Tibial artery (tissue), 4 donors: ENCODE measurements at regions not wholly inside any gene's neighbourhood (a gene's known extent, or its start where the extent isn't known, plus 50 kb on each side); places are given as distances from the start of the nearest gene placed in this dataset.

Experiments
- DNase-seq, 2 donors: peaks; one replicate each; pipeline ENCODE4 v3.0.0-alpha.2; 2019
- H3K27ac ChIP-seq, 2 donors: fragments of 200-600 bp; sonication (generic) in 1 of 2; 1 replicate in 1 of 2; 2 replicates in 1 of 2; pipeline ENCODE4 v1.5.1; 2018 to 2019; ENCODE audit warnings: mild to moderate bottlenecking in 1 of 2
- H3K27me3 ChIP-seq, 2 donors: fragments of 200-600 bp; sonication (generic) in 1 of 2; one replicate each; pipeline versions ENCODE4 v1.5.1 to v1.6.0; 2016 to 2019
- H3K36me3 ChIP-seq, 3 donors: fragments of 200-600 bp; sonication (generic) in 2 of 3; one replicate each; pipeline ENCODE4 v1.5.1; 2016 to 2019; ENCODE audit warnings: mild to moderate bottlenecking in 2 of 3
- H3K4me1 ChIP-seq, 4 donors: fragments of 200-600 bp; sonication (generic) in 2 of 4; 1 replicate in 3 of 4; 2 replicates in 1 of 4; pipeline ENCODE4 v1.5.1; 2016 to 2019
- H3K4me3 ChIP-seq, 2 donors: fragments of 200-600 bp; sonication (generic) in 1 of 2; 1 replicate in 1 of 2; 2 replicates in 1 of 2; pipeline ENCODE4 v1.5.1; 2018 to 2019; ENCODE audit warnings: mild to moderate bottlenecking in 2 of 2
- H3K9me3 ChIP-seq, 3 donors: fragments of 200-600 bp; sonication (generic) in 1 of 3; one replicate each; pipeline ENCODE4 v1.5.1; 2016 to 2019
- CTCF ChIP-seq, 2 experiments: fragments of 200-600 bp in 1 of 2; fragments of 450-650 bp in 1 of 2; IDR thresholded peaks; one replicate each; pipeline ENCODE4 v1.5.1; 2017 to 2019; ENCODE audit warnings: antibody characterized with exemption in 2 of 2, mild to moderate bottlenecking in 1 of 2, moderate library complexity in 1 of 2
- intact Hi-C: fragments of 100-400 bp; cut with DNase I; formaldehyde crosslinking; loops from one replicate; pipeline ENCODE4 v1.15.0; 2023; ENCODE audit warnings: low total_unique reads

DNA sequence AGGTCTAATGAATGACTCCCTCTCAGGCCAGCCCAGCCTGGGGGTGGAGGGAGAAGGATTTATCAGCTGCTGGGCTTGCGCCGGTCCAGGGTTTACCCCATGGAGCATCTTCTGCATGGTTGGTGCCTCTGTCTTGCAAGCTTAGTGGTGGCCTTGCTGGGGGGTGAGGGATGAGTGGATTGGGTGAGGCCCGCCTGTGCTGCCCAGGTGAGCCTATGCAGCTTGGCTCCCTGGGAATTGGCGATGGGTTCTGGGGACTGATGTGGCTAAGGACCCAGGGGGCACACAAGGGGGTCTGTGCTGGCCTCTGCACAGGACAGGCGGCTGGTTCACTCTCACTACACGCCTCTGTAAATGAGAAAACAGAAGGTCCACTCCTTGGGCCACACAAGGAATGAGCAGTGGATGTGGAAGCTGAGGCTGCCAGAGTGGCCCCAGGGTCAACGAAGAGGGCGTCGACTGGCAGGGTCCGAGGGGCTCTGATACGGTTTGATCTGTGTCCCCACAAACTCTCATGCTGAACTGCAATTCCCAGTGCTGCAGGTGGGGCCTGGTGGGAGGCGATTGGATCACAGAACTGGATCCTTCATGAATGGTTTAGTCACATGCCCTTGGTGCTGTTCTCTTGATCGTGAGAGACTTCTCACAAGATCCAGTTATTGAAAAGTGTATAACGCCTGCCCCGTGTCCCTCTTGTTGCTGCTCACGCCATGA, 151.6 kb upstream of the HDAC4 start:
- TF ChIP-seq CTCF (IDR thresholded peaks at IDR 0.05): no peak
- Histone ChIP-seq H3K36me3 (no peaks in the 10 kb centered on the region), H3K4me1 (no peaks in the 10 kb centered on the region), H3K4me3 (no peak overlapping the region), H3K9me3 (peaks cover 0 to 4% (median 0%) of the 10 kb centered on the region in 3 donors), H3K27ac (no peak overlapping the region), H3K27me3 (peaks cover 0 to 38% of the 10 kb centered on the region in 2 donors)
- intact Hi-C loops: no loop called here
- DNase-seq: no peak

- intact Hi-C loops: no loop called here
- H3K4me1 ChIP-seq: no peaks in the 10 kb centered on the region
- TF ChIP-seq CTCF (IDR thresholded peaks at IDR 0.05): no peak
- H3K4me3 ChIP-seq: no peak overlapping the region
- peaks cover 0 to 4% (median 0%) of the 10 kb centered on the region in 3 donors for H3K9me3 ChIP-seq
- H3K27me3 ChIP-seq: peaks cover 0 to 44% of the 10 kb centered on the region in 2 donors
- DNase-seq: no peak
- H3K27ac ChIP-seq: no peak overlapping the region
- no peaks in the 10 kb centered on the region for H3K36me3 ChIP-seq
Measured at GRCh38 chr2:239551206-239551605, 150.4 kb upstream of the HDAC4 start.

DNA sequence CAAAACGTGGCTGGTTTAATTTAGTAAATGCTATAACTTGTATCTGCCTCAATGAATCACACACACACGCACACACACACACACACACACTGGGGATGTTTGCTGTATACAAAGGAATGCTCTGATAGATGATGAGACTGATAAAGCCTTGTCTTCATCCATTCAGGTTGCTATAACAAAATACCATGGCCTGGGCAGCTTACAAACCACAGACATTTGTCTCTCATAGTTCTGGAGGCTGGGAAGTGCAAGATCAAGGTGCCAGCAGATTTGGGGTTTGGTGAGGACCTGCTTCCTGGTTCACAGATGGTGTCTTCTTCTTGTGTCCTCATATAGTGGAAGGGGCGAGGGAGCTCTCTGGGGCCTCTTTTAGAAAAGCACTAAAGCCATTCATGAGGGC, 149.5 kb upstream of the HDAC4 start:
- peaks cover 0 to 53% of the 10 kb centered on the region in 2 donors for H3K27me3 ChIP-seq
- H3K36me3 ChIP-seq: no peaks in the 10 kb centered on the region
- intact Hi-C loops: no loop called here
- no peak for TF ChIP-seq CTCF (IDR thresholded peaks at IDR 0.05)
- no peak overlapping the region for H3K27ac ChIP-seq
- DNase-seq: no peak
- peaks cover 0 to 4% (median 0%) of the 10 kb centered on the region in 3 donors for H3K9me3 ChIP-seq
- no peaks in the 10 kb centered on the region for H3K4me1 ChIP-seq
- H3K4me3 ChIP-seq: no peak overlapping the region

DNA sequence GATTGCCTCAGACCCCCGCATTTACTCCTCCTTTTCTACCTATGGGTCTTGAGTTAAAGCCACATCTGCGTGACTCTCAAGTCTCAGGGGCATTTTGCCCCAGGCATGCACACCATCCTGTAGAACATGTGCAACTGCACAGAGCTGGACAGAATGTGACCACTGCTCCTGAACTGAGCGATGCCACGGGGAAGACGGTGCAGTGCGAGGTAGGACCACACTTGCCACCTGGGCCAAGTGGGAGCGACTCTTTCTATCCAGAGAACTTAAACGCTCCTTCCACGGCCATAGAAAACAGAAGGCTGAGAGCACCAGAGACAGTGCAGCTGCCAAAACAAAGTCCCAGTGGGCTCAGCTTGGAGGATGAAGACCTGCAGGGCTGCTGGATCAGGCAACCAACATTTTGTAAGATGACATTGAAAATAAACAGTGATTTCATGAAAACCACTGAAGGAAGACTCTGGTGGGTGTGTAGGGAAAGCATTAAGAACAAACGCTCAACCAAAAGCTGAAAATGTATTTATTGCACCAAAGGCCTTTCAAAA, 149.0 kb upstream of the HDAC4 start:
- no peaks in the 10 kb centered on the region for H3K4me1 ChIP-seq
- no peak overlapping the region for H3K4me3 ChIP-seq
- intact Hi-C loops: no loop called here
- peak in 1 of 2 donors; percentile 31 for DNase-seq
- peaks cover 0 to 4% (median 0%) of the 10 kb centered on the region in 3 donors for H3K9me3 ChIP-seq
- peaks cover 0 to 58% of the 10 kb centered on the region in 2 donors for H3K27me3 ChIP-seq
- no peaks in the 10 kb centered on the region for H3K36me3 ChIP-seq
- no peak for TF ChIP-seq CTCF (IDR thresholded peaks at IDR 0.05)
- H3K27ac ChIP-seq: no peak overlapping the region

GRCh38 chr2:239548965-239549595, 148.3 kb upstream of the HDAC4 start:
- Histone ChIP-seq H3K27ac (no peak overlapping the region), H3K4me1 (no peaks in the 10 kb centered on the region), H3K27me3 (peaks cover 0 to 59% of the 10 kb centered on the region in 2 donors), H3K4me3 (no peak overlapping the region), H3K9me3 (peaks cover 0 to 4% (median 0%) of the 10 kb centered on the region in 3 donors), H3K36me3 (no peaks in the 10 kb centered on the region)
- TF ChIP-seq CTCF (IDR thresholded peaks at IDR 0.05): no peak
- peak in 1 of 2 donors; percentile 33 for DNase-seq
- intact Hi-C loops: no loop called here
